Endothelial cell of umbilical vein (primary cell): ENCODE measurements at regions not wholly inside any gene's neighbourhood (a gene's known extent, or its start where the extent isn't known, plus 50 kb on each side); places are given as distances from the start of the nearest gene placed in this dataset.

ENCODE experiments used
- CTCF ChIP-seq, 2 donors: IDR thresholded peaks; 1 replicate in 1 of 2; 2 replicates in 1 of 2; pipeline ENCODE4 v1.5.1; 2011; ENCODE audit warnings: low read length in 2 of 2, mild to moderate bottlenecking in 2 of 2, moderate library complexity in 2 of 2, control low read depth in 1 of 2, inconsistent platforms in 1 of 2, low read depth in 1 of 2; ENCODE audit not compliant: insufficient read depth in 1 of 2; ENCODE audit errors: extremely low read depth in 1 of 2
- EZH2 ChIP-seq: IDR thresholded peaks from 2 replicates; pipeline ENCODE4 v1.6.1; 2012; ENCODE audit warnings: borderline replicate concordance, low read depth, mild to moderate bottlenecking, moderate library complexity, low read length, inconsistent platforms; ENCODE audit not compliant: severe bottlenecking
- FOS ChIP-seq: IDR thresholded peaks from 2 replicates; pipeline ENCODE4 v1.6.1; 2011; ENCODE audit warnings: mild to moderate bottlenecking, low read length, moderate library complexity, borderline replicate concordance; ENCODE audit not compliant: insufficient read depth
- GATA2 ChIP-seq: IDR thresholded peaks from 2 replicates; pipeline ENCODE4 v1.7.0; 2011; ENCODE audit warnings: low read depth, mild to moderate bottlenecking, moderate library complexity, mixed read lengths, low read length; ENCODE audit not compliant: insufficient read length, insufficient read depth
- JUN ChIP-seq: IDR thresholded peaks from 2 replicates; pipeline ENCODE4 v1.6.1; 2011; ENCODE audit warnings: borderline replicate concordance, low read depth; ENCODE audit not compliant: insufficient read length, insufficient read depth
- MAX ChIP-seq: IDR thresholded peaks from 2 replicates; pipeline ENCODE4 v1.6.1; 2011; ENCODE audit not compliant: insufficient read depth, insufficient read length
- MYC ChIP-seq: IDR thresholded peaks from one replicate; pipeline ENCODE4 v1.6.1; 2011; ENCODE audit warnings: mild to moderate bottlenecking, low read depth, low read length
- POLR2A ChIP-seq: IDR thresholded peaks from 2 replicates; pipeline ENCODE4 v1.6.1; 2012; ENCODE audit warnings: low read depth, mild to moderate bottlenecking, control low read depth, low read length
- POLR2AphosphoS5 ChIP-seq: IDR thresholded peaks from 2 replicates; pipeline ENCODE4 v1.6.1; 2012; ENCODE audit warnings: low read depth, mild to moderate bottlenecking, control low read depth, low read length, moderate library complexity; ENCODE audit not compliant: insufficient read depth

GRCh38 chr9:99699396-99699795 is 122.3 kb upstream of the NR4A3 start:
- TF ChIP-seq CTCF (IDR thresholded peaks at IDR 0.05; ENCODE audit: extremely low read depth in 1 of 2, insufficient read depth in 1 of 2, low read depth in 1 of 2, low read length in 2 of 2) = no peak
- TF ChIP-seq MAX = no peak
- no peak for TF ChIP-seq POLR2AphosphoS5
- no peak for TF ChIP-seq POLR2A
- TF ChIP-seq EZH2 = no peak
- no peak for TF ChIP-seq MYC
- no peak for TF ChIP-seq FOS
- no peak for TF ChIP-seq GATA2
- TF ChIP-seq JUN = no peak
